K562 (cell line): ENCODE measurements at regions not wholly inside any gene's neighbourhood (a gene's known extent, or its start where the extent isn't known, plus 50 kb on each side); places are given as distances from the start of the nearest gene placed in this dataset.

Source experiments
- BACH1 ChIP-seq: fragments of 200-800 bp; sonication (Bioruptor generic); IDR thresholded peaks from 2 replicates; pipeline ENCODE4 v1.6.1; 2016; ENCODE audit warnings: missing genetic modification characterization, missing compliant biosample characterization
- CBX8 ChIP-seq: fragments of 200-600 bp; sonication (generic); IDR thresholded peaks from 2 replicates; pipeline ENCODE4 v1.6.1; 2012; ENCODE audit warnings: borderline replicate concordance, mixed run types, low read depth, mild to moderate bottlenecking, moderate library complexity, mixed read lengths, low read length, control low read depth, inconsistent platforms; ENCODE audit not compliant: poor library complexity, severe bottlenecking; ENCODE audit errors: extremely low read depth
- CTCF ChIP-seq, 3 experiments: IDR thresholded peaks in 2 of 3; conservative IDR thresholded peaks in 1 of 3; 2 replicates each; pipeline ENCODE4 v1.5.1; 2011 to 2012; ENCODE audit warnings: low read length in 3 of 3, mild to moderate bottlenecking in 3 of 3, control low read depth in 2 of 3, improper control_type of control experiment in 1 of 3, inconsistent platforms in 1 of 3, low read depth in 1 of 3, mixed read lengths in 1 of 3, moderate library complexity in 1 of 3; ENCODE audit not compliant: insufficient read depth in 2 of 3
- GABPA ChIP-seq: fragments of 200-800 bp; sonication (Bioruptor generic); conservative IDR thresholded peaks from 2 replicates; pipeline ENCODE4 v1.6.1; 2016; ENCODE audit warnings: low read depth, missing genetic modification characterization, missing compliant biosample characterization
- GABPB2 ChIP-seq: fragments of 250-450 bp; sonication (Bioruptor Pico); conservative IDR thresholded peaks from 2 replicates; pipeline ENCODE4 v1.5.1; 2021; ENCODE audit warnings: mild to moderate bottlenecking
- NR2C1 ChIP-seq, 2 experiments: fragments of 450-650 bp; IDR thresholded peaks; 2 replicates each; pipeline ENCODE4 v1.6.1; 2017; ENCODE audit warnings: mild to moderate bottlenecking in 2 of 2, antibody characterized with exemption in 1 of 2, inconsistent platforms in 1 of 2, missing compliant biosample characterization in 1 of 2, missing genetic modification characterization in 1 of 2
- PHTF2 ChIP-seq: fragments of 250-450 bp; sonication (Bioruptor Pico); IDR thresholded peaks from 2 replicates; pipeline ENCODE4 v1.5.0; 2021; ENCODE audit warnings: mild to moderate bottlenecking
- POLR2A ChIP-seq: fragments of 450-650 bp; conservative IDR thresholded peaks from 2 replicates; pipeline ENCODE4 v1.6.1; 2016
- SNRNP70 ChIP-seq: fragments of 200-400 bp; formaldehyde crosslinking; optimal IDR thresholded peaks from 2 replicates; pipeline ENCODE3; 2017; ENCODE audit warnings: low read depth, low read length
- ZBED1 ChIP-seq: IDR thresholded peaks from 2 replicates; pipeline ENCODE4 v1.6.1; 2014

GRCh38 chr9:10686943-10687342 is 74.1 kb upstream of the PTPRD start:
- TF ChIP-seq ZBED1 (no peak), POLR2A (no peak), SNRNP70 (no peak), BACH1 (tag) (no peak), CBX8 (no peak), GABPB2 (CRISPR knock-in tag) (no peak), GABPA (tag) (no peak), NR2C1 (IDR thresholded peaks at IDR 0.05) (no peak), NR2C1 (tag; IDR thresholded peaks at IDR 0.05) (no peak), PHTF2 (CRISPR knock-in tag) (no peak), CTCF (IDR thresholded peaks at IDR 0.05 in 2 of 3, conservative IDR thresholded peaks at IDR 0.05 in 1 of 3; ENCODE audit: insufficient read depth in 2 of 3, low read depth in 1 of 3, low read length in 3 of 3) (no peak)
